Loucy (cell line): ENCODE measurements at regions not wholly inside any gene's neighbourhood (a gene's known extent, or its start where the extent isn't known, plus 50 kb on each side); places are given as distances from the start of the nearest gene placed in this dataset.

ENCODE experiments used
- EZH2phosphoT487 ChIP-seq: fragments of 200-600 bp; IDR thresholded peaks from 2 replicates; pipeline ENCODE4 v1.6.1; 2018; ENCODE audit warnings: antibody characterized with exemption, mild to moderate bottlenecking, moderate library complexity, borderline replicate concordance
- TF ChIP-seq, protein P1 (sequence below): fragments of 200-600 bp; sonication (generic); conservative IDR thresholded peaks from 2 replicates; pipeline ENCODE4 v1.5.1; 2014; ENCODE audit warnings: mild to moderate bottlenecking, antibody characterized with exemption, low read length

DNA sequence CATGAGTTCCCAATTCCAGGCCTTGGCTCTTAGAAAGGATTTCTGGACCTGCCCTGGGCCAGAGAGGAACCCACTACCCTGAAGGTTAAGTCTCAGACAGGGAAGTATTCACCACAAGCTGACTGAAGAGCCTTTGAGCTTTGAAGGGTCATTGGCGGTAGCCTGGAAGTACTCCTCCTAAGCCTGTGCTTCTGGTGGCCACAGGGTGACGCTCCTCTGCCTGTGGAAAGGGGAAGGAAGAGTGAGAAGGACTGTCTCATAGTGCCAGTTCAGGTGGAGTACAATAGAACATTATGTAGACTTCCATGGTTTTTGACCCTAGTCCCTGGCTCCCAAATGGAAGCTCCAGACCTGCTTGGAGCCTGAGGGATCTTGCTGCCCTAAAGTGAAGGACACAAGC, 1233.2 kb upstream of the CDH6 start:
- TF ChIP-seq, protein P1, sequence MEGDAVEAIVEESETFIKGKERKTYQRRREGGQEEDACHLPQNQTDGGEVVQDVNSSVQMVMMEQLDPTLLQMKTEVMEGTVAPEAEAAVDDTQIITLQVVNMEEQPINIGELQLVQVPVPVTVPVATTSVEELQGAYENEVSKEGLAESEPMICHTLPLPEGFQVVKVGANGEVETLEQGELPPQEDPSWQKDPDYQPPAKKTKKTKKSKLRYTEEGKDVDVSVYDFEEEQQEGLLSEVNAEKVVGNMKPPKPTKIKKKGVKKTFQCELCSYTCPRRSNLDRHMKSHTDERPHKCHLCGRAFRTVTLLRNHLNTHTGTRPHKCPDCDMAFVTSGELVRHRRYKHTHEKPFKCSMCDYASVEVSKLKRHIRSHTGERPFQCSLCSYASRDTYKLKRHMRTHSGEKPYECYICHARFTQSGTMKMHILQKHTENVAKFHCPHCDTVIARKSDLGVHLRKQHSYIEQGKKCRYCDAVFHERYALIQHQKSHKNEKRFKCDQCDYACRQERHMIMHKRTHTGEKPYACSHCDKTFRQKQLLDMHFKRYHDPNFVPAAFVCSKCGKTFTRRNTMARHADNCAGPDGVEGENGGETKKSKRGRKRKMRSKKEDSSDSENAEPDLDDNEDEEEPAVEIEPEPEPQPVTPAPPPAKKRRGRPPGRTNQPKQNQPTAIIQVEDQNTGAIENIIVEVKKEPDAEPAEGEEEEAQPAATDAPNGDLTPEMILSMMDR, result no peak
- TF ChIP-seq EZH2phosphoT487, result no peak
